ENCODE measurements at regions not wholly inside any gene's neighbourhood (a gene's known extent, or its start where the extent isn't known, plus 50 kb on each side); places are given as distances from the start of the nearest gene placed in this dataset.

DNA sequence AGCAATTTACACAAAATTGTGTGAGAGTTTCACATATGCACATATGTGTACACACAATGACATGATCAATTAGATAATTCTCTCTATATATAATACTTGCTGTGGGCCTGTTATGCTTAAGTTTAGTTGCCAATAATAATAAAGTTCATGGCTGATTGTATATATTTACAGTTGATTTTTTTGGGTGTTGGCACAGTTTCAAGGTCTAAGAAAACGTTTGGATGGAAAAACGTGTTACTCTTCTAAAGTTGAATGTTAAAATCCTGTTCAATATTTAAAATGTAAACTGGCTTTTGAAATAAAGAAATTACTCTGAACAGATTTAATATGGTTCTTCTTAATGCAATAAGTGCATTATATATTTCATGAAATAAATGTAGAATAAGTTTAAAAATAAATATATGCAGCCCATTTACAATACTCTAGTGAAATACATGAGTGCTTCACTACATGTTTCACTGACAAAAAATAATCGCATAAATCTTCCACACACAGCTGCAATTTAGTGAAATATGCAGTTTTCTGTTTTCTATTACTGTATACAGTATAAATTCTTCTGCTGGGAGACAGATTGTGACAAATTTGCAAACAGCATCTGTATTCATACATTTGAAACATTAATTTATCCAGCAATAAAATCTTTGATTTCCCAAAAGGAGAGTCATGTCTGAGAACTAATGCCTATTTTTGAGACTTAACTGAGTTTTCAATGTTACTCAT is 586.9 kb upstream of the KLHL1 start:
- no peak overlapping the region for H3K4me3 ChIP-seq (ENCODE audit: low read length)
- H3K36me3 ChIP-seq (ENCODE audit: control insufficient read depth, low read depth, low read length) = no peaks in the 10 kb centered on the region
- no peak overlapping the region for H3K27ac ChIP-seq (ENCODE audit: low read length)
- H3K4me1 ChIP-seq (ENCODE audit: control insufficient read depth, low read depth, low read length) = no peaks in the 10 kb centered on the region
- no peaks in the 10 kb centered on the region for H3K27me3 ChIP-seq (ENCODE audit: control insufficient read depth, insufficient read depth, low read length)
- no peaks in the 10 kb centered on the region for H3K9me3 ChIP-seq (ENCODE audit: control insufficient read depth, low read depth, low read length)
- no peak overlapping the region for H3K9ac ChIP-seq (ENCODE audit: low read length)

DNA sequence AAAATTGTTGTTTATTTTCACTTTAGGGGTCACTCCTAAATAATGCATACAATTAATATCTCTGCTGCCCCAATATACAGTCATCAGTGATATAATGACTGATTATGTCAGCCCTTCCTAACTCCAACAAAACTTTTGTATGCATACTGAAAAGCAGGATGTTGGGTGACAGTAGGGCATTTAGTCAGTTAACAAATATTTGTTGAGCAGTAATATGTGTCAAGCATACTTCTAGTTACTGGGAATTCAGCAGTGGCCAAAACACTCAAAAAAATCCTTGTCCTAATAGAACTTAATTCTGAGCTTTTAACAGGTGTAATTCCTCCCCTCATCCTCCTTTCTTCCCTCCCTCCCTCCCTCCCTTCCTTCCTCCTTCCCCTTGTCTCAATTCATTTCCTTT is 560.7 kb upstream of the KLHL1 start:
- Histone ChIP-seq H3K27me3 (ENCODE audit: control insufficient read depth, insufficient read depth, low read length) (no peaks in the 10 kb centered on the region), H3K9ac (ENCODE audit: low read length) (no peak overlapping the region), H3K36me3 (ENCODE audit: control insufficient read depth, low read depth, low read length) (no peaks in the 10 kb centered on the region), H3K4me1 (ENCODE audit: control insufficient read depth, low read depth, low read length) (peaks cover 13% of the 10 kb centered on the region), H3K27ac (ENCODE audit: low read length) (no peak overlapping the region), H3K4me3 (ENCODE audit: low read length) (no peak overlapping the region), H3K9me3 (ENCODE audit: control insufficient read depth, low read depth, low read length) (no peaks in the 10 kb centered on the region)

DNA sequence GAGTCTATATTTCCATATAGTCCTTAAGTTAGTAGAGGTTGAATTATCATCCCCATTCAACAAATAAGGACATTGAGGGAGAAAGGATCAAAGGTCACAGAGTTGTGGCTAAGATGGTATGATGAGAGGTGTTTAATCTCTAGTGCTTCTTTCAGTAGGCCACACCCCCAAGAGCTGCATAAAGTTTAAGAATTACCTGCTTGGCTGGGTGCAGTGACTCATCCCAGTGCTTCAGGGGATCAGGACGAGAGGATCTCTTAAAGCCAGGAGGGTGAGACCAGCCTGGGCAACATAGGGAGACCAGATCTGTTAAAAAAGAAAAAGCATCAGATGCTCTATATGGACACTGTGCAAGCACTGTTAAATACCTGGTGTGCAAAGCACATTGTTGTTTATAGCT is 560.0 kb upstream of the KLHL1 start:
- H3K4me1 ChIP-seq (ENCODE audit: control insufficient read depth, low read depth, low read length) = peaks cover 13% of the 10 kb centered on the region
- H3K36me3 ChIP-seq (ENCODE audit: control insufficient read depth, low read depth, low read length) = no peaks in the 10 kb centered on the region
- H3K9ac ChIP-seq (ENCODE audit: low read length) = no peak overlapping the region
- no peak overlapping the region for H3K4me3 ChIP-seq (ENCODE audit: low read length)
- H3K9me3 ChIP-seq (ENCODE audit: control insufficient read depth, low read depth, low read length) = no peaks in the 10 kb centered on the region
- H3K27ac ChIP-seq (ENCODE audit: low read length) = no peak overlapping the region
- H3K27me3 ChIP-seq (ENCODE audit: control insufficient read depth, insufficient read depth, low read length) = no peaks in the 10 kb centered on the region

DNA sequence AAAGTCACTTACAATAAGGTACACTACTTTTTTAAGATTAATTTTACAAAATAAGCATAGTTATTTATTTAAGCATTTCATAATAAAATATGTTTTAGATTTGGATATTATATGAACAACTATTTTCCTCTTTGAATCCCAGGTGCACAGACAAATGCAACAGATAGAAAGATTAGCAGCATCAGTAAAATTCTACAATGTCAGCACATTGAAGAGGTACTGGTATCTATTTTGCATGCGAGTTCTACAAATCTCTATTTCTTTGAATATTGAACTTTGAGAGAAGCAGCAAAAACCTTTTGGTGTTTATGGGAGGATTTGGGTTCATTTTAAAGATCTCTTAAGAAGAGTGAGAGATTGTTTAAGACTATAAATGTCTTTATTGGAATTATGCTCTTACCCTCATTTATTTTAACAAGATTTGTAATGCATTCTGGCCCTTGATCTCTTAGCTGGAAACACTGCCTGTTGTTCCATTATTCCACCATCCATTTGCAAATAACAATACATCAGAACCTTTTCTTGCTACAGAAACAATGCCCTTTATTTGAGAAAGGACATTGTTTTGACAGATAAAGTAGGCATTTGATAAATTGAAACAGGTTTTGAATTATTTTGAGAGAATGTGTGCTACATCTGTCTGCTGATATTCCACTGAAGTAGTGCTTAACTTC is 558.8 kb upstream of the KLHL1 start:
- Histone ChIP-seq H3K9me3 (ENCODE audit: control insufficient read depth, low read depth, low read length) (no peaks in the 10 kb centered on the region), H3K4me1 (ENCODE audit: control insufficient read depth, low read depth, low read length) (peaks cover 13% of the 10 kb centered on the region), H3K9ac (ENCODE audit: low read length) (no peak overlapping the region), H3K36me3 (ENCODE audit: control insufficient read depth, low read depth, low read length) (no peaks in the 10 kb centered on the region), H3K27me3 (ENCODE audit: control insufficient read depth, insufficient read depth, low read length) (no peaks in the 10 kb centered on the region), H3K27ac (ENCODE audit: low read length) (no peak overlapping the region), H3K4me3 (ENCODE audit: low read length) (no peak overlapping the region)

DNA sequence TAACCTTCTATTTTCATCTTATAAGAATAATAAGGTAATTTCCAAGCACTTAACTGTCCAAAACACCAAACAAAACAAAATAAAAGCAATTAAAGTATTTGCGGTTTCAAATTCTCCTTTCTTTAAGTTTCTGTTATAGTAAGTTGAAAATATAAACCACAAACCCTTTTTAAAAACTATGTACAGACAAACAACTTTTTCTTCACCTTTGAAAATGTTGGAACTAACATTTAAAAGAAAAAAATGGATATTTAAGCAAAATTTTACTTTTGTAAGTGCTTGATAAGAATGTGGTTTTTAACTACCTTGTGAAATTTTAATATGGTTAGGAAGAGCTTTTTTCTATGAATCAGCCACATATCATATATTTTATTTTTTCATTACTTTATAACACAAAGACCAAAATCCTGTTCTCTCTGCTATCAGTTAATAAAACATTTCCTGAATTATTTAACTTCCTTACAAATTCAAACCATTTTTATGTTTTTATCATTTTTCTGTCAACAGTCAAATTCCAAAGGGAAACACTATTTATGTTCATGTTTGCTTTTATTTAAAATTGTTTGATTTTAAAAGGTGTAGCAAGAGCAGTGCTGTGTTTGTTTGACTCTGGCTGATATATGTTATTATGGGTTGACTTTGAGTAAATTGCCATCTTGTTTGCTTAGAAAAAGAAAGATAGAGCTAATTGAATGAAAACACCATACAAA is 554.1 kb upstream of the KLHL1 start:
- no peak overlapping the region for H3K4me3 ChIP-seq (ENCODE audit: low read length)
- no peak overlapping the region for H3K9ac ChIP-seq (ENCODE audit: low read length)
- no peaks in the 10 kb centered on the region for H3K27me3 ChIP-seq (ENCODE audit: control insufficient read depth, insufficient read depth, low read length)
- no peaks in the 10 kb centered on the region for H3K36me3 ChIP-seq (ENCODE audit: control insufficient read depth, low read depth, low read length)
- peaks cover 12% of the 10 kb centered on the region for H3K4me1 ChIP-seq (ENCODE audit: control insufficient read depth, low read depth, low read length)
- H3K9me3 ChIP-seq (ENCODE audit: control insufficient read depth, low read depth, low read length) = no peaks in the 10 kb centered on the region
- no peak overlapping the region for H3K27ac ChIP-seq (ENCODE audit: low read length)

DNA sequence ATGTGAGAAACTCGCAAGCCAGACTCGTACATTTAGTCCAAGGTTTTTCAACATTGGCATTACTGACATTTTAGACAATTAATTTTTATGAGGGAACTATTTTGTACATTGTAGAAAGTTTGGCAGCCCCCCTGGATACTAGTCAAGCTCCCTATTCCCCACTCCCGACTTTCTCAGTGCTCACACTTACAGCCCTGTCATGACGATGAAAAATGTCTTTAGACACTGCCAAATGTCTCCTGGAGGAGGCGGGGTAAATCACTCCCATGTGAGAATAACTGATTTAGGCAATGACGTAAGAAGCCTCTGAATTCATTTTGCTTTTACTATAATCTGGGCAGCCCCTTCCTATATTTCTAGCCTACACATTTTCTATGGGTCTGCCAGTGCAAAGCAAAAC is 535.8 kb upstream of the KLHL1 start:
- no peak overlapping the region for H3K4me3 ChIP-seq (ENCODE audit: low read length)
- H3K27me3 ChIP-seq (ENCODE audit: control insufficient read depth, insufficient read depth, low read length) = no peaks in the 10 kb centered on the region
- no peak overlapping the region for H3K9ac ChIP-seq (ENCODE audit: low read length)
- no peaks in the 10 kb centered on the region for H3K36me3 ChIP-seq (ENCODE audit: control insufficient read depth, low read depth, low read length)
- H3K4me1 ChIP-seq (ENCODE audit: control insufficient read depth, low read depth, low read length) = no peaks in the 10 kb centered on the region
- H3K27ac ChIP-seq (ENCODE audit: low read length) = no peak overlapping the region
- H3K9me3 ChIP-seq (ENCODE audit: control insufficient read depth, low read depth, low read length) = no peaks in the 10 kb centered on the region

DNA sequence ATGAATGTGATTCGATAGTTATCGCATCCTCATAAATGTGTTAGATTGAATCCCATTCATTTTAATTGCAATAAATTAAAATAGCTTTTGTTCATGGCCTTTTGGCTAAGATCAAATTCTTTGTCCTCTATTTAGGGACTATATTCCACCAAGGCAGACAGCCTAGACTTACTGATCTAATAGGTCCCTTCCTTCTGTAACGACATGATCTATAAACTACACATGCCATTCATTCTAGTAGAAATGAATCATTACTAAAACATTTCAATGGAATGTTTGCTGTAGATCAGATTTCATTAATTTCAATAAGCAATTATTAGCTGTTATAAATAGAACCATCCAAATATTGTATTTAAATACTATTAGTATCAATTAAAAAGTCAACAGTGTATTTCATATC is 526.6 kb upstream of the KLHL1 start:
- Histone ChIP-seq H3K9ac (ENCODE audit: low read length) (no peak overlapping the region), H3K36me3 (ENCODE audit: control insufficient read depth, low read depth, low read length) (no peaks in the 10 kb centered on the region), H3K4me3 (ENCODE audit: low read length) (no peak overlapping the region), H3K9me3 (ENCODE audit: control insufficient read depth, low read depth, low read length) (no peaks in the 10 kb centered on the region), H3K27me3 (ENCODE audit: control insufficient read depth, insufficient read depth, low read length) (peaks cover 27% of the 10 kb centered on the region), H3K4me1 (ENCODE audit: control insufficient read depth, low read depth, low read length) (no peaks in the 10 kb centered on the region), H3K27ac (ENCODE audit: low read length) (no peak overlapping the region)

DNA sequence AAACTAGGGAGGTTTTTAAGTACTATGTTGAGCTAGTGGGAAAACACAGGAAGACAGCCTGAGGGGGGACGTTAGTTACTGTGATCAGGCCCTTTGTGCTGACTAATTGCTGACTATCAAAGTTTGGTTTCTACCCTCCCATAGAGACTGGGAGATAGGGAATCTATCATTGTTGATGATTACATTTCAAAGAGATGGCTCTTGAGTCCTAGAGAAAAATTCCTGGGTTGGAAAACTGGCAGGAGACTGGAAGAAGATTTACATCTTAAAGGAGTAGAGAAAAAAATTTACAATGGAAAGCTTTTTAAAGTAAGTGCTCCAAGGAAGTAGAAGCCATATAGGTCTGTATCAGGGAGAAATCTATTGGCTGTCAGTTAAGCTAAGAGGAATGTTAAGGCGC is 522.0 kb upstream of the KLHL1 start:
- H3K27ac ChIP-seq (ENCODE audit: low read length) = no peak overlapping the region
- H3K36me3 ChIP-seq (ENCODE audit: control insufficient read depth, low read depth, low read length) = no peaks in the 10 kb centered on the region
- no peak overlapping the region for H3K4me3 ChIP-seq (ENCODE audit: low read length)
- H3K27me3 ChIP-seq (ENCODE audit: control insufficient read depth, insufficient read depth, low read length) = peaks cover 53% of the 10 kb centered on the region
- no peaks in the 10 kb centered on the region for H3K4me1 ChIP-seq (ENCODE audit: control insufficient read depth, low read depth, low read length)
- no peaks in the 10 kb centered on the region for H3K9me3 ChIP-seq (ENCODE audit: control insufficient read depth, low read depth, low read length)
- H3K9ac ChIP-seq (ENCODE audit: low read length) = no peak overlapping the region

DNA sequence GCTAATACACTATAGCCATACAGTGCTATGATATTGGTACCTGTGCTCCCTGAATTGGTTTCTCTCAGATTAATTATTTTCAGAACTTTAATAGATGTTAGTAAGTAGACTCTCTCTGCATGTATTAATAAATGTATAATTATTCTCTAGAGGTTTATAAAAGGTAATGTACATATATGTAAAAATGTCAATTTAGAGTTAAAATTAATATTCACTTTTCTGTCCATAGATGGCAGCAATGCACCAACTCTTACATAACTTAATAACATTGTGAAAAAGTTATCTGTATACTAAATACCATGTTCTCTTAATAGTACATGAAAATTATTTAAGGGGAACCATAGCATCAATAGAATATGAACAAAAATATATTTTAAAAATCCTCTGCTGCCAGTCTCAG is 515.0 kb upstream of the KLHL1 start:
- peaks cover 6% of the 10 kb centered on the region for H3K4me1 ChIP-seq (ENCODE audit: control insufficient read depth, low read depth, low read length)
- H3K27ac ChIP-seq (ENCODE audit: low read length) = no peak overlapping the region
- H3K27me3 ChIP-seq (ENCODE audit: control insufficient read depth, insufficient read depth, low read length) = peaks cover 10% of the 10 kb centered on the region
- H3K36me3 ChIP-seq (ENCODE audit: control insufficient read depth, low read depth, low read length) = no peaks in the 10 kb centered on the region
- H3K4me3 ChIP-seq (ENCODE audit: low read length) = no peak overlapping the region
- no peaks in the 10 kb centered on the region for H3K9me3 ChIP-seq (ENCODE audit: control insufficient read depth, low read depth, low read length)
- no peak overlapping the region for H3K9ac ChIP-seq (ENCODE audit: low read length)

DNA sequence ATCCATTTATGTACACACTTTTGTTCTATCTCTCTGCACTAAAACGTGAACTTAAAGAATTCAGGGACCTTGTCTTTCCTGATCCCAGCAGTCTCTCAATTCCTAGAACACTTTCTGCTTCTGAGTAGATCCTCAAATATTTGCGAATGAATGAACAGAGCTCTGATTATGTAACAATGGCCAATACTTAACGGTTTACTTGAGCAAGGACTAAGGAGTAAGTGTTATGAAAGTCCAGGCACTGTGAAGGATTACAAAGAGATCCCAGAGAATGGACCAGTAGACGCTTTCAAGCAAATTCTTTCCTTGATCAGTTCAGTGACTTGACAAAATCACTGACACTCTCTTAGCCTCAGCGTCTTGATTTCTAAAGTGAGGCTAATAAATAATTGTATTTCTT is 514.5 kb upstream of the KLHL1 start:
- Histone ChIP-seq H3K4me1 (ENCODE audit: control insufficient read depth, low read depth, low read length) (peaks cover 6% of the 10 kb centered on the region), H3K9ac (ENCODE audit: low read length) (no peak overlapping the region), H3K36me3 (ENCODE audit: control insufficient read depth, low read depth, low read length) (no peaks in the 10 kb centered on the region), H3K27me3 (ENCODE audit: control insufficient read depth, insufficient read depth, low read length) (peaks cover 5% of the 10 kb centered on the region), H3K9me3 (ENCODE audit: control insufficient read depth, low read depth, low read length) (no peaks in the 10 kb centered on the region), H3K27ac (ENCODE audit: low read length) (no peak overlapping the region), H3K4me3 (ENCODE audit: low read length) (no peak overlapping the region)

DNA sequence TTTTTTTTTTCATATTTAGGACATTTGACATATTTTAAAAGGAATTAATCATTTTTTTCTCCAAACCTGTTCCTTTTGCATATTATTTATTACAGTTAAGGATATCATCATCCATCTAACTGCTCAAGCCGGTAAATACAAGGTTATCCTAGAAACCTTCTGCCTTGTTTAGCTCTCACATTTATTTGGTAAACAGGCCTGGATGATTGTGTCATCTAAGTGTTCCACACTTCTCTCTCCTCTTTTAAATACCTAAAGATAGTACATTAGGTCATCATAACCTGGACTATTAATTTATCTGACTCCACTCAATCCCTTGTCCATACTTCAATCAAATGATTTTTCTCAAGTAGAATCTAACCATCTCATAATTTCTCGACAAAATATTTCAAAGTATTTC is 511.7 kb upstream of the KLHL1 start:
- no peaks in the 10 kb centered on the region for H3K36me3 ChIP-seq (ENCODE audit: control insufficient read depth, low read depth, low read length)
- H3K4me3 ChIP-seq (ENCODE audit: low read length) = no peak overlapping the region
- H3K9me3 ChIP-seq (ENCODE audit: control insufficient read depth, low read depth, low read length) = no peaks in the 10 kb centered on the region
- peaks cover 6% of the 10 kb centered on the region for H3K4me1 ChIP-seq (ENCODE audit: control insufficient read depth, low read depth, low read length)
- no peak overlapping the region for H3K27ac ChIP-seq (ENCODE audit: low read length)
- no peak overlapping the region for H3K9ac ChIP-seq (ENCODE audit: low read length)
- no peaks in the 10 kb centered on the region for H3K27me3 ChIP-seq (ENCODE audit: control insufficient read depth, insufficient read depth, low read length)

Data from iPS-18a (cell line).